Motor neuron (in vitro differentiated cells): ENCODE measurements at regions not wholly inside any gene's neighbourhood (a gene's known extent, or its start where the extent isn't known, plus 50 kb on each side); places are given as distances from the start of the nearest gene placed in this dataset.
A peak's percentile ranks its signal among the peaks of the same experiment; 100 is the strongest.

Experiments used
- ATAC-seq, 8 experiments: fragments of 200-7000 bp; cut with Tn5 transposase; replicated peaks in 6 of 8; 2 replicates each; pipeline ENCODE4 v1.8.0; 2021; ENCODE audit warnings: mild to moderate bottlenecking in 8 of 8, moderate library complexity in 8 of 8
- H3K27ac ChIP-seq, 2 donors: fragments of 250-450 bp; sonication (Bioruptor Pico); 2 replicates each; pipeline ENCODE4 v1.9.0; 2021; ENCODE audit warnings: antibody characterized with exemption in 2 of 2, mild to moderate bottlenecking in 2 of 2, moderate library complexity in 1 of 2
- H3K4me1 ChIP-seq, 2 donors: fragments of 250-450 bp; sonication (Bioruptor Pico); replicated peaks in 1 of 2; 2 replicates each; pipeline ENCODE4 v1.6.1; 2021; ENCODE audit warnings: antibody characterized with exemption in 2 of 2, mild to moderate bottlenecking in 2 of 2, moderate library complexity in 1 of 2
- H3K4me3 ChIP-seq, 5 donors: fragments of 250-450 bp; sonication (Bioruptor Pico); 2 replicates each; pipeline ENCODE4 v1.9.0; 2021; ENCODE audit warnings: antibody characterized with exemption in 5 of 5, mild to moderate bottlenecking in 5 of 5, moderate library complexity in 4 of 5
- WGBS, 10 experiments: fragments of 450-650 bp; shearing (Covaris generic); methylation state at CpG; one replicate each; pipeline ENCODE4 v1.0.0; 2022; 5-methylcytosine and 5-hydroxymethylcytosine counted together
- in situ Hi-C, 9 experiments: fragments of 400-800 bp; cut with MboI; loops; one replicate each; pipeline ENCODE4 v1.15.0; 2021; ENCODE audit warnings: low sequenced_read_pairs in 9 of 9, low pct_unique_long_range_greater_than_20kb in 2 of 9; ENCODE audit not compliant: unreplicated experiment in 9 of 9

- Histone ChIP-seq H3K27ac (no peak overlapping the region), H3K4me1 (peaks cover 0 to 8% of the 10 kb centered on the region in 2 donors), H3K4me3 (no peak overlapping the region)
- in situ Hi-C loops: no loop called here
- ATAC-seq: no peak
- WGBS, 10 experiments: 0 to 100% (median 83%) methylated on average over 1 to 2 of the region's 2 CpGs; no CpG with 5 or more reads in 2 of the 10 experiments
Observed at GRCh38 chr5:20536341-20536740, 548.3 kb upstream of the CDH18 start.

- no peak overlapping the region for H3K4me3 ChIP-seq
- no peaks in the 10 kb centered on the region for H3K4me1 ChIP-seq
- in situ Hi-C loops: no loop called here
- WGBS, 10 experiments: 9 to 100% (median 69%) methylated on average over 1 of the region's 1 CpG; no CpG with 5 or more reads in 4 of the 10 experiments
- no peak for ATAC-seq
- H3K27ac ChIP-seq: no peak overlapping the region
Observed at GRCh38 chr5:20528471-20528870, 540.5 kb upstream of the CDH18 start.

GRCh38 chr5:20524991-20525529, 537.1 kb upstream of the CDH18 start:
- H3K27ac ChIP-seq: no peak overlapping the region
- no peak overlapping the region for H3K4me3 ChIP-seq
- in situ Hi-C loops: no loop called here
- peaks cover 0 to 6% of the 10 kb centered on the region in 2 donors for H3K4me1 ChIP-seq
- ATAC-seq: peak in 1 of 8 experiments; percentile 22
- 32 to 100% (median 80%) methylated on average over 1 to 5 of the region's 5 CpGs; no CpG with 5 or more reads in 1 of the 10 experiments for WGBS, 10 experiments

GRCh38 chr5:20522905-20523482, 535.0 kb upstream of the CDH18 start:
- in situ Hi-C loops: no loop called here
- ATAC-seq: peak; percentile 61 to 92 (median 68)
- Histone ChIP-seq H3K4me3 (no peak overlapping the region), H3K27ac (no peak overlapping the region), H3K4me1 (peaks cover 0 to 6% of the 10 kb centered on the region in 2 donors)
- 0 to 53% (median 19%) methylated on average over 1 to 3 of the region's 3 CpGs for WGBS, 10 experiments

GRCh38 chr5:20515606-20516005, 527.6 kb upstream of the CDH18 start:
- H3K27ac ChIP-seq: no peak overlapping the region
- H3K4me3 ChIP-seq: no peak overlapping the region
- in situ Hi-C loops: no loop called here
- no peak for ATAC-seq
- no peaks in the 10 kb centered on the region for H3K4me1 ChIP-seq
- WGBS, 10 experiments: 6 to 95% (median 88%) methylated on average over 2 to 4 of the region's 4 CpGs; no CpG with 5 or more reads in 1 of the 10 experiments

GRCh38 chr5:20514145-20514544, 526.1 kb upstream of the CDH18 start:
- no peak overlapping the region for H3K4me3 ChIP-seq
- WGBS, 10 experiments: 19 to 100% (median 73%) methylated on average over 1 to 4 of the region's 4 CpGs
- in situ Hi-C loops: no loop called here
- no peaks in the 10 kb centered on the region for H3K4me1 ChIP-seq
- no peak for ATAC-seq
- no peak overlapping the region for H3K27ac ChIP-seq

- ATAC-seq: no peak
- 0 to 90% (median 85%) methylated on average over 2 of the region's 2 CpGs; no CpG with 5 or more reads in 4 of the 10 experiments for WGBS, 10 experiments
- H3K4me3 ChIP-seq: no peak overlapping the region
- H3K27ac ChIP-seq: no peak overlapping the region
- no peaks in the 10 kb centered on the region for H3K4me1 ChIP-seq
- in situ Hi-C loops: no loop called here
Observed at GRCh38 chr5:20500546-20500945, 512.5 kb upstream of the CDH18 start.

- no peak overlapping the region for H3K27ac ChIP-seq
- no peaks in the 10 kb centered on the region for H3K4me1 ChIP-seq
- 0 to 100% (median 86%) methylated on average over 1 to 3 of the region's 3 CpGs for WGBS, 10 experiments
- in situ Hi-C loops: no loop called here
- H3K4me3 ChIP-seq: no peak overlapping the region
- ATAC-seq: no peak
Observed at GRCh38 chr5:20498926-20499325, 510.9 kb upstream of the CDH18 start.

GRCh38 chr5:20498102-20498501, 510.1 kb upstream of the CDH18 start:
- in situ Hi-C loops: no loop called here

GRCh38 chr5:20497356-20497755, 509.4 kb upstream of the CDH18 start:
- no peaks in the 10 kb centered on the region for H3K4me1 ChIP-seq
- ATAC-seq: peak in 1 of 8 experiments; percentile 22
- in situ Hi-C loops: no loop called here
- no peak overlapping the region for H3K4me3 ChIP-seq
- 11 to 100% (median 90%) methylated on average over 1 to 2 of the region's 2 CpGs; no CpG with 5 or more reads in 1 of the 10 experiments for WGBS, 10 experiments
- H3K27ac ChIP-seq: no peak overlapping the region

More at GRCh38 chr5:20498102-20498501, 510.1 kb upstream of the CDH18 start:
- peak in 3 of 8 experiments; percentile 53 to 96 (median 79) for ATAC-seq
- Histone ChIP-seq H3K4me3 (no peak overlapping the region), H3K4me1 (no peaks in the 10 kb centered on the region), H3K27ac (no peak overlapping the region)
- 13 to 100% (median 60%) methylated on average over 1 of the region's 1 CpG; no CpG with 5 or more reads in 3 of the 10 experiments for WGBS, 10 experiments

- ATAC-seq: no peak
- Histone ChIP-seq H3K4me3 (no peak overlapping the region), H3K4me1 (no peaks in the 10 kb centered on the region), H3K27ac (no peak overlapping the region)
- in situ Hi-C loops: no loop called here
- 6 to 97% (median 59%) methylated on average over 1 to 5 of the region's 5 CpGs for WGBS, 10 experiments
Observed at GRCh38 chr5:20494706-20495105, 506.7 kb upstream of the CDH18 start.

- no peaks in the 10 kb centered on the region for H3K4me1 ChIP-seq
- no peak for ATAC-seq
- no peak overlapping the region for H3K4me3 ChIP-seq
- 17 to 96% (median 31%) methylated on average over 1 to 4 of the region's 4 CpGs; no CpG with 5 or more reads in 3 of the 10 experiments for WGBS, 10 experiments
- in situ Hi-C loops: no loop called here
- no peak overlapping the region for H3K27ac ChIP-seq
Observed at GRCh38 chr5:20486826-20487225, 498.8 kb upstream of the CDH18 start.

- Histone ChIP-seq H3K27ac (no peak overlapping the region), H3K4me1 (no peaks in the 10 kb centered on the region), H3K4me3 (no peak overlapping the region)
- ATAC-seq: no peak
- in situ Hi-C loops: no loop called here
- 0 to 100% (median 87%) methylated on average over 1 of the region's 1 CpG; no CpG with 5 or more reads in 2 of the 10 experiments for WGBS, 10 experiments
Observed at GRCh38 chr5:20476016-20476415, 488.0 kb upstream of the CDH18 start.

- 0 to 100% (median 100%) methylated on average over 1 of the region's 1 CpG for WGBS, 10 experiments
- no peaks in the 10 kb centered on the region for H3K4me1 ChIP-seq
- no peak overlapping the region for H3K27ac ChIP-seq
- H3K4me3 ChIP-seq: no peak overlapping the region
- in situ Hi-C loops: no loop called here
- ATAC-seq: no peak
Observed at GRCh38 chr5:20470997-20471396, 483.0 kb upstream of the CDH18 start.
